Stimulated activated naive CD8-positive, alpha-beta T cell treated with anti-CD3 and anti-CD28 coated beads, Interleukin-15, amount 100 ng/mL, for 72 hours (primary cell): ENCODE measurements at regions not wholly inside any gene's neighbourhood (a gene's known extent, or its start where the extent isn't known, plus 50 kb on each side); places are given as distances from the start of the nearest gene placed in this dataset.

ENCODE experiments used
- ATAC-seq: fragments of 150-1000 bp; cut with Tn5 transposase; 2 replicates; pipeline ENCODE4 v1.10.0; 2021; ENCODE audit warnings: mild to moderate bottlenecking, moderate library complexity
- DNase-seq, 2 donors: peaks; one replicate each; pipeline ENCODE4 v3.0.0; 2021 to 2022
- H3K27ac Mint-ChIP-seq, 2 donors: one replicate each; pipeline ENCODE4 v1.8.0; 2022; ENCODE audit warnings: mild to moderate bottlenecking in 2 of 2, mixed read lengths in 2 of 2, moderate library complexity in 2 of 2
- H3K27me3 Mint-ChIP-seq: one replicate; pipeline ENCODE4 v1.8.0; 2022; ENCODE audit warnings: mixed read lengths
- H3K4me1 Mint-ChIP-seq: one replicate; pipeline ENCODE4 v1.8.0; 2022; ENCODE audit warnings: mild to moderate bottlenecking, mixed read lengths
- H3K4me3 Mint-ChIP-seq, 2 donors: one replicate each; pipeline ENCODE4 v1.8.0; 2022; ENCODE audit warnings: mild to moderate bottlenecking in 2 of 2, mixed read lengths in 2 of 2, moderate library complexity in 1 of 2
- H3K9me3 Mint-ChIP-seq, 2 donors: one replicate each; pipeline ENCODE4 v1.8.0; 2022; ENCODE audit warnings: mixed read lengths in 2 of 2

- DNase-seq (no peak), ATAC-seq (no peak)
- Mint-ChIP-seq H3K9me3 (no peaks in the 10 kb centered on the region), H3K27me3 (peaks cover 34% of the 10 kb centered on the region), H3K4me3 (no peak overlapping the region), H3K4me1 (no peaks in the 10 kb centered on the region), H3K27ac (no peak overlapping the region)
Observed at GRCh38 chr5:1975898-1976765, 93.4 kb upstream of the IRX4 start.

- no peak for DNase-seq
- peaks cover 34% of the 10 kb centered on the region for H3K27me3 Mint-ChIP-seq
- H3K27ac Mint-ChIP-seq: no peak overlapping the region
- no peak for ATAC-seq
- no peak overlapping the region for H3K4me3 Mint-ChIP-seq
- no peaks in the 10 kb centered on the region for H3K9me3 Mint-ChIP-seq
- no peaks in the 10 kb centered on the region for H3K4me1 Mint-ChIP-seq
Observed at GRCh38 chr5:1975406-1975715, 92.6 kb upstream of the IRX4 start.

GRCh38 chr5:1974501-1975405 lies 92.0 kb upstream of the IRX4 start:
- ATAC-seq (no peak), DNase-seq (no peak)
- no peaks in the 10 kb centered on the region for H3K4me1 Mint-ChIP-seq
- no peak overlapping the region for H3K27ac Mint-ChIP-seq
- H3K4me3 Mint-ChIP-seq: no peak overlapping the region
- peaks cover 30% of the 10 kb centered on the region for H3K27me3 Mint-ChIP-seq
- H3K9me3 Mint-ChIP-seq: no peaks in the 10 kb centered on the region

- Mint-ChIP-seq H3K27me3 (peaks cover 25% of the 10 kb centered on the region), H3K4me3 (no peak overlapping the region), H3K9me3 (no peaks in the 10 kb centered on the region), H3K4me1 (no peaks in the 10 kb centered on the region), H3K27ac (no peak overlapping the region)
- ATAC-seq (no peak), DNase-seq (no peak)
Observed at GRCh38 chr5:1974081-1974480, 91.4 kb upstream of the IRX4 start.

- ATAC-seq: no peak
- Mint-ChIP-seq H3K27ac (no peak overlapping the region), H3K4me1 (no peaks in the 10 kb centered on the region), H3K9me3 (no peaks in the 10 kb centered on the region), H3K4me3 (no peak overlapping the region), H3K27me3 (peaks cover 25% of the 10 kb centered on the region)
- no peak for DNase-seq
Observed at GRCh38 chr5:1973391-1974013, 90.8 kb upstream of the IRX4 start.

GRCh38 chr5:1971944-1972343 lies 89.2 kb upstream of the IRX4 start:
- Mint-ChIP-seq H3K4me1 (no peaks in the 10 kb centered on the region), H3K27ac (no peak overlapping the region), H3K27me3 (peaks cover 23% of the 10 kb centered on the region), H3K4me3 (no peak overlapping the region), H3K9me3 (no peaks in the 10 kb centered on the region)
- ATAC-seq: no peak
- no peak for DNase-seq

- Mint-ChIP-seq H3K4me3 (no peak overlapping the region), H3K27ac (no peak overlapping the region), H3K9me3 (no peaks in the 10 kb centered on the region), H3K27me3 (peaks cover 28% of the 10 kb centered on the region), H3K4me1 (no peaks in the 10 kb centered on the region)
- DNase-seq (no peak), ATAC-seq (no peak)
Observed at GRCh38 chr5:1967736-1968135, 85.0 kb upstream of the IRX4 start.

- ATAC-seq: no peak
- H3K27ac Mint-ChIP-seq: no peak overlapping the region
- no peak for DNase-seq
- H3K9me3 Mint-ChIP-seq: no peaks in the 10 kb centered on the region
- no peaks in the 10 kb centered on the region for H3K4me1 Mint-ChIP-seq
- H3K4me3 Mint-ChIP-seq: no peak overlapping the region
- peaks cover 22% of the 10 kb centered on the region for H3K27me3 Mint-ChIP-seq
Observed at GRCh38 chr5:1966461-1966860, 83.7 kb upstream of the IRX4 start.

GRCh38 chr5:1965925-1966324 lies 83.2 kb upstream of the IRX4 start:
- DNase-seq: no peak
- H3K27me3 Mint-ChIP-seq: peaks cover 22% of the 10 kb centered on the region

GRCh38 chr5:1963941-1964451 lies 81.3 kb upstream of the IRX4 start:
- H3K27ac Mint-ChIP-seq: no peak overlapping the region
- no peak overlapping the region for H3K4me3 Mint-ChIP-seq
- H3K4me1 Mint-ChIP-seq: no peaks in the 10 kb centered on the region
- DNase-seq: no peak
- peaks cover 22% of the 10 kb centered on the region for H3K27me3 Mint-ChIP-seq
- ATAC-seq: no peak
- H3K9me3 Mint-ChIP-seq: no peaks in the 10 kb centered on the region

More at GRCh38 chr5:1965925-1966324, 83.2 kb upstream of the IRX4 start:
- ATAC-seq: no peak
- Mint-ChIP-seq H3K27ac (no peak overlapping the region), H3K4me3 (no peak overlapping the region), H3K4me1 (no peaks in the 10 kb centered on the region), H3K9me3 (no peaks in the 10 kb centered on the region)

GRCh38 chr5:1963358-1963757 lies 80.6 kb upstream of the IRX4 start:
- peaks cover 22% of the 10 kb centered on the region for H3K27me3 Mint-ChIP-seq
- no peaks in the 10 kb centered on the region for H3K4me1 Mint-ChIP-seq
- H3K4me3 Mint-ChIP-seq: no peak overlapping the region
- no peak for DNase-seq
- H3K9me3 Mint-ChIP-seq: no peaks in the 10 kb centered on the region
- H3K27ac Mint-ChIP-seq: no peak overlapping the region
- ATAC-seq: no peak

GRCh38 chr5:1962619-1963355 lies 80.1 kb upstream of the IRX4 start:
- peaks cover 24% of the 10 kb centered on the region for H3K27me3 Mint-ChIP-seq
- ATAC-seq (no peak), DNase-seq (no peak)
- no peak overlapping the region for H3K27ac Mint-ChIP-seq
- H3K4me1 Mint-ChIP-seq: no peaks in the 10 kb centered on the region
- H3K4me3 Mint-ChIP-seq: no peak overlapping the region
- no peaks in the 10 kb centered on the region for H3K9me3 Mint-ChIP-seq

GRCh38 chr5:1961952-1962595 lies 79.3 kb upstream of the IRX4 start:
- Mint-ChIP-seq H3K4me3 (no peak overlapping the region), H3K27me3 (peaks cover 29% of the 10 kb centered on the region), H3K27ac (no peak overlapping the region), H3K4me1 (no peaks in the 10 kb centered on the region), H3K9me3 (no peaks in the 10 kb centered on the region)
- ATAC-seq: no peak
- DNase-seq: no peak

GRCh38 chr5:1961304-1961946 lies 78.7 kb upstream of the IRX4 start:
- DNase-seq: no peak
- peak overlapping the region in 1 of 2 donors; percentile 69 for H3K27ac Mint-ChIP-seq
- H3K4me1 Mint-ChIP-seq: no peaks in the 10 kb centered on the region
- no peaks in the 10 kb centered on the region for H3K9me3 Mint-ChIP-seq
- H3K4me3 Mint-ChIP-seq: no peak overlapping the region
- H3K27me3 Mint-ChIP-seq: peaks cover 24% of the 10 kb centered on the region
- no peak for ATAC-seq
